Activated T-helper 1 cell treated with Interleukin-2 at 50 U/mL for 16 hours (primary cell): ENCODE measurements at regions not wholly inside any gene's neighbourhood (a gene's known extent, or its start where the extent isn't known, plus 50 kb on each side); places are given as distances from the start of the nearest gene placed in this dataset.

Source experiments
- DNase-seq: peaks from one replicate; pipeline ENCODE4 v3.0.0-alpha.2; 2020; ENCODE audit warnings: low read depth

DNA sequence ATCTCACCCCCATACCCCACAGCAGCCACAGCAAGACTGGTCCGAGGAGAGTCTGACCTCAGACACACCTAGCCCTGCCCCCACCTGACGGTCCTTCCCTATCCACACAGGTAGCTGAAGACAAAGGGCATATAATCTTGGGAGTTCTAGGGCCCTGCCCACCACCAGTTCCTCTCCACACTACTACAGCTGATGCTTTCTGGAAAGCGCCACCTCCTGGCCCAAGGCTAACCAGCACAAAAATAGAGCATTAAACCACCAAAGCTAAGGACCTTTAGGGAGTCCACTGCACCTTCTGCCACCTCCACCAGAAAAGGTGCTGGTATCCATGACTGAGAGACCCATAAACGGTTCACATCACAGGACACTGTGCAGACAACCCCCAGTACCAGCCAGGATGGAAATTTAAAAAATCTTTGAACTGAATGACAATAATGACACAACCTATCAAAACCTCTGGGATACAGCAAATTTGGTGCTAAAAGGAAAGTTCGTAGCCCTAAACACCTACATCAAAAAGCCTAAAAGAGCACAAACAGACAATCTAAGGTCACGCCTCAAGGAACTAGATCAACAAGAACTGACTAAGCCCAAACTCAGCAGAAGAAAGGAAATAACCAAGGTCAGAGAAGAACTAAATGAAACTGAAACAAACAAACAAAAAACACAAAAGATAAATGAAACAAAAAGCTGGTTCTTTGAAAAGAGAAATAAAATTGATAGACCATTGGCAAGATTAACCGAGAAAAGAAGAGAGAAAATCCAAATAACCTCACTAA is 122.1 kb upstream of the TPRG1 start:
- no peak for DNase-seq

DNA sequence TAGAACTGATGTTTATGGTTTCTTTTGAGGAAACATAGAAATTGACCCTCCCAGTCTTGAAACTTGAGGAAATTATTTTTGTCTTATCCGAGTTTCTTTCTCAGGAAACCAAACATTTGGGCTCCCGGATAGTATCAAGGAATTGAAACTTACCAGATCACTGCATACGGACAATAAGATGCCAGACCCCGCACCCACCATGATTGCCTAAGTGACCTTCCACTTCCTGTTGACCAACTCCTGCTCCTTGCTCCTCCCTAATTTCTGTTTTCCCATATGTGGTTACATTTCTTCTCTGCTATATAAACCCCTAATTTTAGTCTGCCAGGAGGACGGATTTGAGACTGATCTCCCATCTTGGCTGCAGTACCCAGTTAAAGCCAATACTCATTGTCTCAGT is 118.4 kb upstream of the TPRG1 start:
- no peak for DNase-seq

DNA sequence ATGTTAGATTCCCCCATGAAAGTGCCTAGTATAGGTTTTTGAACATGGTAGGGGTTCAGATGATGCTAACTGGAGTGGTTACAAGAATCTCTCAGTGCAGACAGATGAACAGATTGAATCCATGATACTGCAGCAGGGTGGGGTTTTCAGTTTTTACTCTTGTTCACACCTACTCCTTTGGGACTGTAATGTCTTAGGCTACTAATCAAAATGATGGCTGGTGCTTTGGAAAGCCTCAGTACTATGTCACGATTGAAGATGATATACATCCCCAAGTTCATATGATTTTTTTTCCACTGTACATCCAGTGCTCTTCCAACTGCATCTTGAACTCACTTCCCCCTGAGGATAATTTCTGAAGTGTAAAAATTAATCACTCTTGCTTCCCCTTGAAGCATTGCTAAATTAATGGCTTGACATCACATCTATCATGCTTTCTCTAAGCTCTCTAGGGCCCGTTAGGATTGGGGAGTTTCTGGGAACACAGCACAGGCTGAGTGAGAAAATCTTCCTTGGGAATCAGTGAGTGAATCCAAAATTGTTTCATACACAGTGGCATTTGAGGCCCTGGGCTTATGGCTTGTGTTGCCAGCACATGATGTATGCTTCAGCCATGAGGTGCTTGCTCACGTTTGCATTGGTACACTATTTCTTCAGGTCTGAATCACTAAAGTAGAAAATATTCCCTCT is 115.0 kb upstream of the TPRG1 start:
- DNase-seq = no peak

DNA sequence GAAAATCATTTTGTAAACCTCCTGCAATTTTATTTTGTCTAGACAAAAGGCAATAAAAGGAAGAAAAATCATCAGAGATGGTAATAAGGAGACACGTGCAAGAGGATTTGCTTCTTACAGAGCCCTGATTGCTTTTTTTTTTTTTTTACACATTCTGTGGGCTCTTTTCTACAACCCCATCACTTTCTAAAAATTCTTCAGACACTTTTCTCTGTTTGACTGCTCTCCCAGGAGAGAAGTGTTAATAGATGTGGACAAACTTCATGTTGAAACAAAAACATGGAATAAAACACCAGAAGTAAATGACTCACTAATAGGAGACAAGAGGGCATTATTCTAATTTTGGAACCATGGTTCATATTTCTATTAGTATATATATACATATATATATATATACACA is 114.4 kb upstream of the TPRG1 start:
- DNase-seq = no peak

DNA sequence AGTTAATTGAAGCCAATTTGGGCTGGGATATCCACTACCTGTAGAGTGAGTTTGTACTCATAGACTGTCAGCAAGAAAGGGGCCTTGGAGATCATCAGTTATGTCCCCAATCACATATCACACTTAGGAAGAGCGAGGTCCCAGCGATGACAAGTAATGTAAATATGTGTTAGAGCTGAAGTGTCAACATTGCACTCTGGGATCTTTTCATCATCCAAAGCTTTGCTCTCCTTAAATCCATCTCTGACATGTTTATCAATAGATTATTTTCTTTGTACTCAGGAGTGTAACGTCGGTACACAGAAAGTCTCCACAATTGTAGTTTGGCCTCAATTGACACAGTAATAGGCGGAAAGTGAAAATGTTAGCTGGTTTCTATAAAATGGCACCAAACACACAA is 113.7 kb upstream of the TPRG1 start:
- DNase-seq = no peak

DNA sequence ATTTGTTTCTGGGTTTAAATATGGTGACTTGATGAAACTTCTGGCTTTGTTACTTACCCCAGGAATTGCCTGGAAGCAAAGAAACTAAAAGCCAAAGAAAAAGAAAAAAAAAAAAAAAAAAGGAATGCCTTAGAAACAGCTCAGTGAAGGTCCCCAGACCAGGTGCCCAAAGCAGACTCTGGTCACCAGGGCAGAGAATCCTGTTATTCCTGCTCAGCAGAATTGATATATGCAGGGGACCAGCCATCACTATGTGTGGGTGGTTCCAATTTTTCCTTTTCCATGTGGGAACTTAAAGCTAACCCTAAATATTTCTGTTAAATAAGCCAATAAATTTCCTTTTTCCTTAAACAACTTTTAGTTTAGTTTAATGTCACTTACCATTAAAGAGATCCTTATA is 100.8 kb upstream of the TPRG1 start:
- DNase-seq = no peak

DNA sequence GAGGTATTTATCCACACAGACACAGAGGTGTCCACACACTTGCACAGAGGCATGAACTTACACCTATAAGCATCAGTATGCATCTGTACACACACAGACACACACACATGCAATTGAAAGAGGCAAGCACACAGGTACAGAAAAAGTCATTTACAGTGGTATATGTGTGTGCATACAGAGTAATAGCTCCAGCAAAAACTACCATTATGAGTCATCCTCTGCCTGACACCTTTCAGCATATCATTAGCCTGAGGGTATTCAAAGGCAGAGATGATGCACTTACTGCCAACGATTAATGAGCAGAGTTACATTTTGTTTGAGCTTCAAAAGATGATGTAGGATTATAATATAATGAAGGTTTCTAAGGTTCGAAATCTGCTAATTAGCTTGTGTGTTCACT is 100.3 kb upstream of the TPRG1 start:
- no peak for DNase-seq

DNA sequence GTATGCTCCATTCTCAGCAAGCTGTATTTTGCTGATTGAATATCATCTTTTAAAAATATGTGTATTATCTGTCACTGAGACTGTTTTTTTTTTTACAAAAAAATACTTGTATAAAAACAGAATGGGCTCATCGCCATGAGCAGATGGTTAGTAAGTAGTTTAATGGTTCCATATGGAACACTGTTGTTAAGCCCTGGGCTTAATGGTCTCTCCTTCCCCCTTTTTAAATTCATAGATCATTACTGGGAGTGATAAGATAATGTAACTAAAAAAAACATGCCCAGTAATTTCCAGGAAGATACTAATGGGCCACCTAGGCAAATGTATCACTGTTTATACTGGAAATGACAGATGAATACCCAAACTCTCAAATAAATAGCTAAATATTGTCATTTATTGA is 95.3 kb upstream of the TPRG1 start:
- no peak for DNase-seq

DNA sequence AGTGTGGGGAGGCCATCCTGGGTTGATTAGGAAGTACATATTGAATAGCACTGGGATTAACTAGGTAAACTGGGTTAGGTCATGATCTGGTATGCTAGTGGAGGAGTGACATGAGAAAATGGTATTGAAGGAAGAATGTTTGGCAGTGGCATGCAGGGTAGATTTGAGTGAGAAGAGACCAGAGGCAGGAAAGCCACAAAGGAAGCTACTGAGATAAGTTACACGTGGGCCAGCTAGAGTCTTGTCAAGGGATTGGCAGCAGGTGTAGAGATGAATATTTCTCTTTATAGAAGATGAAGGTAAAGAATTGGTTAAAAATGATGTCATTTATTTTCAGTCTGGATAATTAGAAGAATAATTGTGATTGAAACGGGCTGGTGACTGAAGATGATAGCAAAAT is 91.0 kb upstream of the TPRG1 start:
- DNase-seq = no peak

DNA sequence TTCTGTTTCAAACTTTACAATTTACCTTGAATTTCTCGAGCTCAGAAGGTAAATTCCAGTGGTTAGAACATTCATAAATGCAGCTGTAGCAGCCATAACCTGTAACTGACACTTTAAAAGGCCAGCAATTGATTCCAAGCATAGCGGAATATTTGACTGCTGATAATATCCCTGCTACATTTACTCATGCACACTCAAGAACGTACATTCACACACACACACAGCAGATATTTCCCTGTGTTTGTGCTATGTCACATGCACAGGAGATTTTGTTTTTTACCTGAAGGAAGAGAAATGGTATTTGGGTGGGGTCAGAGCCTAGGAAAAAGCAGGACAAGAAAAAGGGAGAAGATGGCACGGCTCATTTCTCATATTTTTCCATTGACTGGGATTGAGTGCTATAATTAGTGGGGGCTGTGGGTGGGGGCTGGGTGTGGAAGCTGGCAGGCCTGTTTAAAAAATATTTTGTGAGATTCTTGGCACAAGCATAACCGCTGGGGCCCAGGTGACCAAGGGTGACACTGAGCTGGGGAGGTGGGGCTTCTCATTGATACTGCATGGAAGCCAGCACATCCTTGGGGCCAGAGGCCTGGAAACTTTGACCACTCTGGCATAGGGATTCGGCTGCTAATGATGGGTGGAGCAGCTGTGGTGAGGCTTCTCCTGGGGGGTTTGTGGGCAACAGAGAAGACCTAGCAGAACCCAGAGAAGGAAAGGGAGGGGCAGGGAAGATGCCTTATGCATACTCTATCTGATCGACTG is 88.9 kb upstream of the TPRG1 start:
- no peak for DNase-seq

DNA sequence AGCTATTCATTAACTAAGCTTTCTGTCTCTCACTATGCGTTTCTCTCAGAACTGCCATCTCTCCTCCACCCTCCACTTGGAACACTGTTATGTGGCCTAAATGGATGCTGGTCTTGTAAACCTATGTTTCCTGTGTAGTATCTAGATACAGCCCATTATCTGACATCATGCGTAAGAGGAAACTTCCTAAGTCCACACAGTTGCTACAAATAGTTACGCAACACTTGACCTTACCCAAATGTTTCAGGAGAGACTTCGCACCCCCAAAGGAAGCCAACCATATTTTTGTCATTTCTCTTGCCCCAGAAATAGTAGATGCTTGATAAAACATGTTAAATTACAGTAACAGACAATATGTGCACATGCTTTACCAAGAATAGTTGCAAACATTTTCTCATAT is 87.2 kb upstream of the TPRG1 start:
- DNase-seq = no peak

DNA sequence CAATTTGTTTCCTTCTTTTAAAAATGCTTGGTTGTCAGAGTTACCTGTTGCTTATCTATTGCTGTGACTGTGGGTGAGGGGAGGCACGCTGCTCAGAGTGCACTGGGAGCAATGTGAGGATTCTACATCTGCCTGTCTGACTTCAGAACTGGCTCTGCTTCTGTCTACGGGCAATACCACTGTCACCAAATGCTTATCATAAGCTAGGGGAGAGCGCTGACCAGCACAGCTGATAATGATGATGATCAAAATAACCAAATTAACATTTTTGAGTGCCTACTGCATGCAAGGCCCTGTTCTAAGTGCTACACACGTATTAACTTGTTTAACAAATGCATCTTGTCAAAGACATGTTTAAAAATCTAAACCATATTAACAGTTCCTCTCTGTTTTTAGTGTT is 79.2 kb upstream of the TPRG1 start:
- DNase-seq = no peak

DNA sequence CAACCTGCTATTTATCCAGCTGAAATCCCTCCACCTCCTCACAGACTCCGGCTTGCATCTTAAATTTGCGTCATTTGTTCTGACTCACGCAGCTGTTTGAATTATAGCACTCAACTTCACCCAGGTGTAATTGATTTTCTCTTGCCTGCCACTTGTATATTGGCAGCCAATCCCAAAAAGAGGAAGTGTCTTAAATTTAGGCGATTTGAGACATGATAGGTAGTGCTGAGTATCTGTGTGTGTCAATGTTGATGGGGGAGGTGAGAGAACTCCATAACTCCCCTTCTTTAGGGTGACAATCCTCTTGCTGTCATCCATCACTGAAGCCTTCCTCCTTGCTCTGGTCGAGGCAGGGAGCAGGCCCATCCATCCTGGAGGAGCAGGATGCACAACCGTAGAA is 77.2 kb upstream of the TPRG1 start:
- DNase-seq = no peak

DNA sequence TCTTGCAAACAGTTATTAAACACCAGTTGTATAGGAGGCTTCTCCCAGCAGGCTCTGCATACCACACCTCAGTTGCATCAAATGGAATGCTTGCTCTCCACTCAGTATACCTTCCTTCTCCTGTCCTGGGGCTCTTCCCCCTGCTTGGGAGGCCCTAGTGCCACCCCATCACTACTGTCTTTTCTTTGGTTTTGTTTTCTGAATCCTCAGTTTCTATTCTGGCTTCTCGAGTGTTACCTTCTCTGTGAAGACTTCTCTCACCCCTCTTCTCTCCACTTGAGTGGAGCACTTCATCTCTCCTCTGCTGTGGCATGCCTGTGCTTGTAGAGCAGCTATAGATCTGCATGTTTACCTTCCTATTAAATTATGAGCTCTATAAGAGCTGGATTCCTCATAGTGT is 75.7 kb upstream of the TPRG1 start:
- DNase-seq = no peak

DNA sequence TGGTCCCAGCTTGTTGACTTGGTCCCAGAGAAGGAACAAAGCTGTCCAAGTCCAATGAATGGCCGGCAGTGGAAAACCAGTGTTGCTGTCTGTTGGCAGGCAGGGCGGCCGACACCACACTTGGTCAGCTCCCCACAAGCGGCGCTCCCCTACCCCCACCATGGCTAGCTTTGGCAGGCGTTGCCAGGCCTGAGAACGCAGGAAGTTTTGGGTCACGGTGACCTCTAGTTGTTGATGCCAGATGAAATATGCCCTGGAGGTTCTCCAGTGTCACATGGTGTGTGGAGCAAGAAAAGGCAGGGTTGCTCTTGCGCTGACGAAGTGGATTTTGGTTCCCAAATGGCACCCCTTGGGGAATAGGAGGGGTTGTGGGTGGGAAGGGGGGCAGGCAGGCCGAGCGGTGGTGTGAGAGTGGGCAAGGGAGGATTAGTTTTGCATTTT is 72.7 kb upstream of the TPRG1 start:
- DNase-seq = no peak

DNA sequence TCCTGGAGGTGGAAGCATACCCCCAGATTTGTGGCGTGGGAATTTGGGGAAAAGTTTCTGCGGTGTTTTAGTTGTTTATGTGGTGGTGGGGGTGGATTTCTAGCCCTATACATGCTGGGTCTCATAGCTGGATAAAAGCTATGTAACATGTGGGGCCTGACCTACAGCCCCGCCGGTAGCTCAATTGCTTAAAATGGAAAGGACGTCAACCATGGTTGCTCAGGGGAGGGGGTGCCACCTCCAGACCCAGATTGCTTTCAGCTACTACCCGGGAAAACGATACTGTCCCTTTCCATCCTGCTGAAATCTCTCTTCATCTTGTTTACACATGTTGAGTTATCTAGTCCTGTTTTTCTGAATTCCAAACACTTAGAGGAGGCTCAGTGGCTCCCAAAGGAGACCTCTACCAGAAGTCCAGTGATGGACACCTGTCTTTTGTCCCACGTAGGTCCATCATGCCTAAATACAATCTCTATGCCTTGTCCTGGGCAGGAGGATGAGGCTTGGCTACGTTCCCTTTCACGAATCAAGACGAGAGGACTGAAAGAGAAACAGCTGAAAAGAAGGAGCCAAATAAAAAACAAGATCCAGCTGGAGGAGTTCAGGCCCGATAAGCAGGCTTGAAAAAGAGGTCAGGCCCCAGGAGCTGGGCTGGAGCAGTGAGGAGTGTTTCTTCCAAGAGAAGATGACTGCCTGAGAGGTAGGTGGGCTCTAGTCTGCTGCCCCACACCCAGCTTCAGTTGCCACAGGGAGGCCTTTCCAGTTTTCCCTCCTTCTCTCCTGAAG is 72.1 kb upstream of the TPRG1 start:
- DNase-seq = no peak

DNA sequence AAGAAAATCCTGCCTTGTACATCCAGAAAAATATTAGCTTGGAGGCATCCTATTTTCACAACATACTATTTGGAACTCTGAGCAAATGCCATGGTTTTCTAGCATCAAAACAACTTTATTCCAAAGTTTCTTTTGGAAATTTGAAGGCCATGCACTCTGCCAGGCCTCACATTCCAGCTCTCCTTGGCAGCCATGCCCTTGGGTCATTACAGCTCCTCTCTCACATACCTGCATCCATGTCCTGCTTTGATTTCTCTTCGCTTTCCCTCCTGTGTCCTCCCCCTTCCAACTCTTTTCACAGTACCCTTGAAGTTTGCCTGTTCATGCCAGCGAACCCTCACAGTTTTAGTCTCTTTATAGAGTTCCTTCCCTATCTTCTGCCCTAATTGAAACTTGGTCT is 70.9 kb upstream of the TPRG1 start:
- DNase-seq = no peak

DNA sequence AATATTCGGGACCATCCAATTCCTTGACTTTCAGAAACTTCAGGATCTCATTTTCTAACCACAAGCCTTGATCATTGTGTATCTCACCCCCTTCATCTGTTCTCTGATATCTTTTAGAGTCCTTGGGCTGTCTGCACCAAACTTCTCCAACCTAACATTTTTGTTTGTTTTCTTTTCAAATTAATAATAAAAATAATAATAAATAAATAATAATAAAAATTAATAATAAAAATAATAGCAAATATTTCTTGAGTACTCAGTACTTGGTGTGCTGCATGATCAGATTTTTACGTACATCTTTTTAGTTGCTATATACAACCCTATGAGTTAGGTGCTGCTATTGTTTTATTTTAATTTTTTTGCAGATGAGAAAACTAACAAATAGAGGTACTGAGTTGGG is 70.2 kb upstream of the TPRG1 start:
- DNase-seq = no peak

DNA sequence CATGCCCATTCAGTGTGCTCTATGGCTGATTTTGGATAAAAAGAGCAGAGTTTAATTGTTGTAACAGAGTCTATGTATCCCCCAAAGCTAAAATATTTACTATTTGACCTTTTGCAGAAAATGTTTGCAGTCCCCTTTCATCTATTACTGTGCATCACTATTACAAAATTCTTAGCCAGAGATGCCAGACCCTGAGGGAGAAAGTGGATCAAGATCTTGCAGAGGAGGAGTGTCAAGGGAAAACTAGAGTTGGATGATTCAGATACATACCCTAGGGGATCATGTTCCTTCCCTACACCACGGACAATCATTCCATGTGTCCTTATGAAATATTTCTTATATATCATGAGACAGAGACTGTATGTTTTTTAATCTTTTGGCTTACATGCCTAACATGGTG is 68.6 kb upstream of the TPRG1 start:
- DNase-seq = no peak

DNA sequence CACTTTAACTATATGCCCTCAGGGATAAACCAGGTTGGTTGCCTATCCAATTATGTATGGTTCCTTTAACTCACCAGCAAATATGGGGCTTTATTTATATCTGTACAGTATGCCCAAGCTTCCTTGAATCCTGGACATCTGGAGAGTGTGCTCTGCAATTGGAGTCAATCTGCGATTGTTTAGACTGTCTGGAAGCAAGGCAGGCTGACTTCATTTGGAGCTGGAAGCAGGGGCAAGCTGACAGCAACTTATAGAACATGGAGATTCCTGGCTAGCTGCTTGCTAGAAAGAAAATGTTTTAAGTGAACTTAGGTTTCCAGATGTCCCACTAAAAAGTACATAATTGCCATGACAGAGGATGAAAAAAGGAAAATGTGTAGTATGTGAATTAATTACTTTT is 63.7 kb upstream of the TPRG1 start:
- DNase-seq = no peak

DNA sequence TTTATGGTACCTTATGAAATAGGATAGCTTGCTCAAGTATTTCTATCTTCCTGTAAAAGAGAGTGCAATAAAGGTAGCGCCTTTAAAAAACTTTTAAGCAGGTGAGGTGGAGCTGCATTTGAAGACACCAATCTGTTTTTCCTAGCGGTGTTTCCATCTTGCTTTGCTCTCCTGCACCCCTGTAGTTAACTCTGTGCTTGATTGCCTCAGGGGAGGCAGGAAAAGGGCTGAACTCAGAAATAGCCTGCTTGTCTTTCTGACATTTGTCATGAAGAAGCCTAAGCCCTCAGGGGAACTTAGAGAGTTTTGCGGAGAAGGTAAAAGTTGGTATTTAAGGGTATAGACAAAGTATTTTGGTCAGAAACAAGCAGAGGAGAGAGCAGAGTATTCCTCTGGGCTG is 63.0 kb upstream of the TPRG1 start:
- DNase-seq = no peak

DNA sequence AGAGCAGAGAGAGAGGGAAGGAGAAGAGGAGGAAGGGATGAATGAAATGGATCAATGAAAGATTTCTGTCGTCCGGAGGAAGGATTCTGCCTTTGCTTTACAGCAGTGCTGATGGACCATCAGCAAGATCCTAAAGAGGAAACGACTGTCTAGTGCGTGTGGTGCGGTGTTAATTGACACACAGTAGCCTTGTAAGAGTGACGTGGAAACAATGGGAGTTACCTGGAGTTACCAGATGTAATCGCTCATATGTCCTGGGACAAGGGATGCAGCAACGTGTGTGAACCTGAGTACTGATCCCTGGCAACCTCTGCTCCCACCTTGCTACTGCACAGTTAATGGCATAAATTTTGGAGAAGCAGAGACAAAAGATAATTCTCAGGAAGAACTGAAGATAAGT is 62.6 kb upstream of the TPRG1 start:
- DNase-seq = no peak
